ENCODE measurements at regions not wholly inside any gene's neighbourhood (a gene's known extent, or its start where the extent isn't known, plus 50 kb on each side); places are given as distances from the start of the nearest gene placed in this dataset.
"Not testable (repeated sequence)": the region's sequence is repeated elsewhere in the genome, so short reads cannot be mapped to it uniquely, and the experiment has no call there.

DNA sequence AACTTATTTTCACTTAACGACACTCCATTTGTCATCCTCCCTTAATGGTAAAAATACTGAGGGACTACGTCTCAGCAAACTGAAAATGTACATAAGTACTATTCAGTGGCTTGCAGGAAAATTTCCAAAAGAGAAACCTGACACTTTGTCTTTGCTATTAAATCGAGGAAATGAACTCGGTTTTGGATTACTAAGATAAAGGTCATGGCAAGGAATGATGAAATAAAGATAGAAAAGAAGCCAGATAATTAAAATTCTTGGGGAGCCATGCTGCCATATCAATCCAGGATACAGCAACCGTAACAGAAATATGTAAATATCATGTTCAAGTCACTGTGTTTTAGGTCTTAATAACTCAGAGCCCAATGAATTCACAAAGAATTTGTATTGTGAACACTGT is 647.8 kb downstream of the CDH9 start:
- TF ChIP-seq, protein P1, sequence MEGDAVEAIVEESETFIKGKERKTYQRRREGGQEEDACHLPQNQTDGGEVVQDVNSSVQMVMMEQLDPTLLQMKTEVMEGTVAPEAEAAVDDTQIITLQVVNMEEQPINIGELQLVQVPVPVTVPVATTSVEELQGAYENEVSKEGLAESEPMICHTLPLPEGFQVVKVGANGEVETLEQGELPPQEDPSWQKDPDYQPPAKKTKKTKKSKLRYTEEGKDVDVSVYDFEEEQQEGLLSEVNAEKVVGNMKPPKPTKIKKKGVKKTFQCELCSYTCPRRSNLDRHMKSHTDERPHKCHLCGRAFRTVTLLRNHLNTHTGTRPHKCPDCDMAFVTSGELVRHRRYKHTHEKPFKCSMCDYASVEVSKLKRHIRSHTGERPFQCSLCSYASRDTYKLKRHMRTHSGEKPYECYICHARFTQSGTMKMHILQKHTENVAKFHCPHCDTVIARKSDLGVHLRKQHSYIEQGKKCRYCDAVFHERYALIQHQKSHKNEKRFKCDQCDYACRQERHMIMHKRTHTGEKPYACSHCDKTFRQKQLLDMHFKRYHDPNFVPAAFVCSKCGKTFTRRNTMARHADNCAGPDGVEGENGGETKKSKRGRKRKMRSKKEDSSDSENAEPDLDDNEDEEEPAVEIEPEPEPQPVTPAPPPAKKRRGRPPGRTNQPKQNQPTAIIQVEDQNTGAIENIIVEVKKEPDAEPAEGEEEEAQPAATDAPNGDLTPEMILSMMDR (IDR thresholded peaks at IDR 0.05; ENCODE audit: unreplicated experiment) = no peak
- Mint-ChIP-seq H3K36me3 (ENCODE audit: low read depth, unreplicated experiment) (no peaks in the 10 kb centered on the region), H3K4me3 (ENCODE audit: unreplicated experiment) (no peak overlapping the region), H3K27me3 (ENCODE audit: unreplicated experiment) (no peaks in the 10 kb centered on the region), H3K27ac (ENCODE audit: unreplicated experiment) (no peak overlapping the region), H3K9me3 (ENCODE audit: unreplicated experiment) (no peaks in the 10 kb centered on the region), H3K4me1 (ENCODE audit: unreplicated experiment) (no peaks in the 10 kb centered on the region)
- DNase-seq (ENCODE audit: low spot score) = no peak

DNA sequence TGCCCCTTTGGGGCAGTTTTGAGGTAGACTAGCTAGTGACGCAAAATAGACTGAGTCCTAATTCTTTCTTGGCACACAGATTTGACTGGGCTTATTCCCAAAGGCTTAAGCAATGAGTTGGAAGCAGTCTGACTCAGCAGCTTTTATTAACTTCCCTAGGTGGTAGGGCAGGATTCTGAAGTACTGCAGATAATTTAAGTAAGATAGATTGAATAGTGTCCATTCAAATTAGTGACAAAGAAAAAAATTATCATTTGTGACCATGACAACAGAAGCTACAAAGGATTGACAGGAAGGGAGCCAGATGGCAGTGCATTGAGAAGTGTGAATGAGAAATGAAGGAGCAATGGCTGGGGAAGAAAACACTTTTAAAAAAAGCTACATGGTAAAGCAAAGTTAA is 649.4 kb downstream of the CDH9 start:
- no peak for DNase-seq (ENCODE audit: low spot score)

DNA sequence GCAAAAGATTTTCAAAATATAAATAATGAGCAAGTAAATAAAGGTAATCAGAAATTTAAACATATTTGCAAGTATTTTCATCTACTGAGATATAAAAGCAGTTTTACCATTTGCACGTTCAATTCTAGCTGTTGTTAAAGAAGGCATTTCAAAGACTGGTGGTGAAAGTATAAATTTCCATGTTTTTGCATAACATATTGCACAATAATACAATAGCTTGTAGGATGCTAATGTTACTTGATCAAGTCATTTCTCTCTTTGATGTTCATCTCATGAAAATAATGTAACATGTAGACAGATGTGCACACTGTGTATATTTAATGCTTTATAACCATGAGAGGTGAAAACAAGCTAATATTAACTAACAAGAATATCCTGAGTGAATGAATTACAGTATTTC is 651.9 kb downstream of the CDH9 start:
- DNase-seq (ENCODE audit: low spot score) = no peak
- Mint-ChIP-seq H3K4me1 (ENCODE audit: unreplicated experiment) (no peaks in the 10 kb centered on the region), H3K36me3 (ENCODE audit: low read depth, unreplicated experiment) (no peaks in the 10 kb centered on the region)

More for the DNA sequence above, 649.4 kb downstream of the CDH9 start:
- Mint-ChIP-seq H3K27me3 (ENCODE audit: unreplicated experiment) (no peaks in the 10 kb centered on the region), H3K9me3 (ENCODE audit: unreplicated experiment) (no peaks in the 10 kb centered on the region), H3K36me3 (ENCODE audit: low read depth, unreplicated experiment) (no peaks in the 10 kb centered on the region), H3K27ac (ENCODE audit: unreplicated experiment) (no peak overlapping the region), H3K4me1 (ENCODE audit: unreplicated experiment) (no peaks in the 10 kb centered on the region), H3K4me3 (ENCODE audit: unreplicated experiment) (no peak overlapping the region)
- TF ChIP-seq, protein P1 (IDR thresholded peaks at IDR 0.05; ENCODE audit: unreplicated experiment) = no peak

DNA sequence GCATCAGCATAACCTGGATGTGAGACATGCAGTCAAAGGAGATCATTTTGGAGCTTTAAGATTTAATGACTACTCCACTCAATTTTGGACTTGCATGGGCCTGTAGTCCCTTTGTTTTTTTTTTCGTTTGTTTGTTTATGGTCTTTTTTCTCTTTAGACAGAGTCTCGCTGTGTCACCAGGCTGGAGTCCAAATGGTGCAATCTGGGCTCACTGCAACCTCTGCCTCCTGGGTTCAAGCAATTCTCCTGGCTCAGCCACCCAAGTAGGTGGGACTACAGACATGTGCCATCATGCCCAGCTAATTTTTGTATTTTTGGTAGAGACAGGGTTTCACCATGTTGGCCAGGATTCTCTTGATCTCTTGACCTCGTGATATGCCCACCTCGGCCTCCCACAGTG is 673.8 kb downstream of the CDH9 start:
- not testable (repeated sequence) for H3K27me3 Mint-ChIP-seq (ENCODE audit: unreplicated experiment); H3K27ac Mint-ChIP-seq (ENCODE audit: unreplicated experiment); H3K36me3 Mint-ChIP-seq (ENCODE audit: low read depth, unreplicated experiment); H3K9me3 Mint-ChIP-seq (ENCODE audit: unreplicated experiment); H3K4me1 Mint-ChIP-seq (ENCODE audit: unreplicated experiment); DNase-seq (ENCODE audit: low spot score); H3K4me3 Mint-ChIP-seq (ENCODE audit: unreplicated experiment)

More for the DNA sequence above, 651.9 kb downstream of the CDH9 start:
- H3K27ac Mint-ChIP-seq (ENCODE audit: unreplicated experiment) = no peak overlapping the region
- no peaks in the 10 kb centered on the region for H3K27me3 Mint-ChIP-seq (ENCODE audit: unreplicated experiment)
- no peaks in the 10 kb centered on the region for H3K9me3 Mint-ChIP-seq (ENCODE audit: unreplicated experiment)
- no peak overlapping the region for H3K4me3 Mint-ChIP-seq (ENCODE audit: unreplicated experiment)
- TF ChIP-seq, protein P1 (IDR thresholded peaks at IDR 0.05; ENCODE audit: unreplicated experiment) = no peak

DNA sequence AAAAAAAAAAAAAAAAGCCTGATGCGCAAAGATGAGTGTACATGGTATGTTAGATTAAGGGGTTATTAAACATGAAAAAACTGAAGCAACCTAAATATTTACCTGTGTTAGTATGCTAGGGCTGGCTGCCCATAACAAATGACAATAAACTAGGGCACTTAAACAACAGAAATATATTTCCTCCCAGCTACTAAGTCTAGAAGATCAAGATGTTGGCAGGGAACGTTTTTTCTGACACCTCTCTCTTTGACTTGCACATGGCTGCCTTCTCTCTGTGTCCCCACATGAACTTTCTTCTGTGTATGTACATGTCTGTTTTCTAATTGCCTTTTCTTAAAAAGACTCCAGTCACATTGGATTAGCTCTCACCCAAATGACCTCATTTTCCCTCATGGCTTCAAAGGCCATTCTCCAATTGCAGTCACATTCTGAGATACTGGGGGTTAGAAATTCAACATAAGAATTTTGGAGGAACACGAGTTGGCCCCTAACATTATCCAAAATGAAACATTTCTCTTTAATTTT is 694.5 kb downstream of the CDH9 start:
- H3K36me3 Mint-ChIP-seq (ENCODE audit: low read depth, unreplicated experiment) = no peaks in the 10 kb centered on the region
- no peaks in the 10 kb centered on the region for H3K4me1 Mint-ChIP-seq (ENCODE audit: unreplicated experiment)
- no peak for DNase-seq (ENCODE audit: low spot score)
- no peak overlapping the region for H3K27ac Mint-ChIP-seq (ENCODE audit: unreplicated experiment)
- no peaks in the 10 kb centered on the region for H3K9me3 Mint-ChIP-seq (ENCODE audit: unreplicated experiment)
- H3K4me3 Mint-ChIP-seq (ENCODE audit: unreplicated experiment) = no peak overlapping the region
- TF ChIP-seq, protein P1 (IDR thresholded peaks at IDR 0.05; ENCODE audit: unreplicated experiment) = no peak
- peaks cover 1% of the 10 kb centered on the region for H3K27me3 Mint-ChIP-seq (ENCODE audit: unreplicated experiment)

Measured in endothelial cell (in vitro differentiated cells).